ENCODE measurements at regions not wholly inside any gene's neighbourhood (a gene's known extent, or its start where the extent isn't known, plus 50 kb on each side); places are given as distances from the start of the nearest gene placed in this dataset.

DNA sequence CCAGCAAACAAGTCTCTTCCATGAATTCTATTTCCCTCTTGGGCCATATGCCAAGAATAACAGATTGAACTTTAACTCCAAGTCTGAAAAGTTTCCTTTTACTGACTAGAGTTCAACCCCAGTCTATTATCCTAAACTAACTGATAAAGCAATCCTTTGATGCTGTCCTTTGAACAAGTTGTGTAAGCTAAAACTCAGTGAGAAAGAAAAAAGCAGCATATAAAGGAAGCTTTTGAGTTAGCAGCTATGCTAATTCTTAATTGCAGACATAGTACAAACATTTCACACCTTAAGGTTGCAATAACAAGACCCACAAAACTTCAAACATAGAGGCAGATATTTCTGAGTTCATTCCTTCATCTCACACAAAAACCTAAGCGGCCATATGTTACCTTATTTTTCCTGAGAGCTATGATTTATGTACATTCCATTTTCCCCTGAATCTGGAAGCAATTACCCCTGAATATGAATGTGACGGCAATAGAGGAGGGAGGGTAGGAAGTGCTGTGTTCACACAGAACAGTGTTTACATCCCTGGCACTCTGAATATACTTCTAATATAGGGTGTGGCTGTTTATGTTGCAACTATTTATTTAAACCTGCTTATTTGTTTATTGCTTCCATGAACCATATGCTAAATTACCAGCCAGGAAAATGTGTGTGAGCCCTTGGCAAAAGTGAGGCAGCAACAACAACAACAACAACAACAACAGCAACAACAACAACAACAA lies 180.6 kb downstream of the IRS1 start (continued):
- TF ChIP-seq, protein P1, sequence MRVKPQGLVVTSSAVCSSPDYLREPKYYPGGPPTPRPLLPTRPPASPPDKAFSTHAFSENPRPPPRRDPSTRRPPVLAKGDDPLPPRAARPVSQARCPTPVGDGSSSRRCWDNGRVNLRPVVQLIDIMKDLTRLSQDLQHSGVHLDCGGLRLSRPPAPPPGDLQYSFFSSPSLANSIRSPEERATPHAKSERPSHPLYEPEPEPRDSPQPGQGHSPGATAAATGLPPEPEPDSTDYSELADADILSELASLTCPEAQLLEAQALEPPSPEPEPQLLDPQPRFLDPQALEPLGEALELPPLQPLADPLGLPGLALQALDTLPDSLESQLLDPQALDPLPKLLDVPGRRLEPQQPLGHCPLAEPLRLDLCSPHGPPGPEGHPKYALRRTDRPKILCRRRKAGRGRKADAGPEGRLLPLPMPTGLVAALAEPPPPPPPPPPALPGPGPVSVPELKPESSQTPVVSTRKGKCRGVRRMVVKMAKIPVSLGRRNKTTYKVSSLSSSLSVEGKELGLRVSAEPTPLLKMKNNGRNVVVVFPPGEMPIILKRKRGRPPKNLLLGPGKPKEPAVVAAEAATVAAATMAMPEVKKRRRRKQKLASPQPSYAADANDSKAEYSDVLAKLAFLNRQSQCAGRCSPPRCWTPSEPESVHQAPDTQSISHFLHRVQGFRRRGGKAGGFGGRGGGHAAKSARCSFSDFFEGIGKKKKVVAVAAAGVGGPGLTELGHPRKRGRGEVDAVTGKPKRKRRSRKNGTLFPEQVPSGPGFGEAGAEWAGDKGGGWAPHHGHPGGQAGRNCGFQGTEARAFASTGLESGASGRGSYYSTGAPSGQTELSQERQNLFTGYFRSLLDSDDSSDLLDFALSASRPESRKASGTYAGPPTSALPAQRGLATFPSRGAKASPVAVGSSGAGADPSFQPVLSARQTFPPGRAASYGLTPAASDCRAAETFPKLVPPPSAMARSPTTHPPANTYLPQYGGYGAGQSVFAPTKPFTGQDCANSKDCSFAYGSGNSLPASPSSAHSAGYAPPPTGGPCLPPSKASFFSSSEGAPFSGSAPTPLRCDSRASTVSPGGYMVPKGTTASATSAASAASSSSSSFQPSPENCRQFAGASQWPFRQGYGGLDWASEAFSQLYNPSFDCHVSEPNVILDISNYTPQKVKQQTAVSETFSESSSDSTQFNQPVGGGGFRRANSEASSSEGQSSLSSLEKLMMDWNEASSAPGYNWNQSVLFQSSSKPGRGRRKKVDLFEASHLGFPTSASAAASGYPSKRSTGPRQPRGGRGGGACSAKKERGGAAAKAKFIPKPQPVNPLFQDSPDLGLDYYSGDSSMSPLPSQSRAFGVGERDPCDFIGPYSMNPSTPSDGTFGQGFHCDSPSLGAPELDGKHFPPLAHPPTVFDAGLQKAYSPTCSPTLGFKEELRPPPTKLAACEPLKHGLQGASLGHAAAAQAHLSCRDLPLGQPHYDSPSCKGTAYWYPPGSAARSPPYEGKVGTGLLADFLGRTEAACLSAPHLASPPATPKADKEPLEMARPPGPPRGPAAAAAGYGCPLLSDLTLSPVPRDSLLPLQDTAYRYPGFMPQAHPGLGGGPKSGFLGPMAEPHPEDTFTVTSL (CRISPR knock-in tag; IDR thresholded peaks at IDR 0.05; ENCODE audit: borderline replicate concordance), result peak; percentile 99
- TF ChIP-seq, protein P2, sequence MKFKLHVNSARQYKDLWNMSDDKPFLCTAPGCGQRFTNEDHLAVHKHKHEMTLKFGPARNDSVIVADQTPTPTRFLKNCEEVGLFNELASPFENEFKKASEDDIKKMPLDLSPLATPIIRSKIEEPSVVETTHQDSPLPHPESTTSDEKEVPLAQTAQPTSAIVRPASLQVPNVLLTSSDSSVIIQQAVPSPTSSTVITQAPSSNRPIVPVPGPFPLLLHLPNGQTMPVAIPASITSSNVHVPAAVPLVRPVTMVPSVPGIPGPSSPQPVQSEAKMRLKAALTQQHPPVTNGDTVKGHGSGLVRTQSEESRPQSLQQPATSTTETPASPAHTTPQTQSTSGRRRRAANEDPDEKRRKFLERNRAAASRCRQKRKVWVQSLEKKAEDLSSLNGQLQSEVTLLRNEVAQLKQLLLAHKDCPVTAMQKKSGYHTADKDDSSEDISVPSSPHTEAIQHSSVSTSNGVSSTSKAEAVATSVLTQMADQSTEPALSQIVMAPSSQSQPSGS (CRISPR knock-in tag; IDR thresholded peaks at IDR 0.05), result peak; percentile 89
- TF ChIP-seq JARID2 (CRISPR knock-in tag; IDR thresholded peaks at IDR 0.05; ENCODE audit: insufficient replicate concordance) (no peak), ZNF552 (CRISPR knock-in tag; IDR thresholded peaks at IDR 0.05; ENCODE audit: borderline replicate concordance) (no peak), TOPORS (CRISPR knock-in tag; IDR thresholded peaks at IDR 0.05) (peak; percentile 73; the same call in 1 of the 2 replicates), ZNF207 (IDR thresholded peaks at IDR 0.05; ENCODE audit: borderline replicate concordance) (no peak), GFI1 (CRISPR knock-in tag; IDR thresholded peaks at IDR 0.05; ENCODE audit: borderline replicate concordance) (peak; percentile 91), NKX3-1 (CRISPR knock-in tag; IDR thresholded peaks at IDR 0.05) (peak; percentile 67), ZNF768 (CRISPR knock-in tag; IDR thresholded peaks at IDR 0.05) (no peak)
- TF ChIP-seq, protein P3, sequence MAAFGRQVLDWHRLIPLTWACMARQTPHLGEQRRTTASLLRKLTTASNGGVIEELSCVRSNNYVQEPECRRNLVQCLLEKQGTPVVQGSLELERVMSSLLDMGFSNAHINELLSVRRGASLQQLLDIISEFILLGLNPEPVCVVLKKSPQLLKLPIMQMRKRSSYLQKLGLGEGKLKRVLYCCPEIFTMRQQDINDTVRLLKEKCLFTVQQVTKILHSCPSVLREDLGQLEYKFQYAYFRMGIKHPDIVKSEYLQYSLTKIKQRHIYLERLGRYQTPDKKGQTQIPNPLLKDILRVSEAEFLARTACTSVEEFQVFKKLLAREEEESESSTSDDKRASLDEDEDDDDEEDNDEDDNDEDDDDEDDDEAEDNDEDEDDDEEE (CRISPR knock-in tag; IDR thresholded peaks at IDR 0.05), result no peak
- TF ChIP-seq, protein P4, sequence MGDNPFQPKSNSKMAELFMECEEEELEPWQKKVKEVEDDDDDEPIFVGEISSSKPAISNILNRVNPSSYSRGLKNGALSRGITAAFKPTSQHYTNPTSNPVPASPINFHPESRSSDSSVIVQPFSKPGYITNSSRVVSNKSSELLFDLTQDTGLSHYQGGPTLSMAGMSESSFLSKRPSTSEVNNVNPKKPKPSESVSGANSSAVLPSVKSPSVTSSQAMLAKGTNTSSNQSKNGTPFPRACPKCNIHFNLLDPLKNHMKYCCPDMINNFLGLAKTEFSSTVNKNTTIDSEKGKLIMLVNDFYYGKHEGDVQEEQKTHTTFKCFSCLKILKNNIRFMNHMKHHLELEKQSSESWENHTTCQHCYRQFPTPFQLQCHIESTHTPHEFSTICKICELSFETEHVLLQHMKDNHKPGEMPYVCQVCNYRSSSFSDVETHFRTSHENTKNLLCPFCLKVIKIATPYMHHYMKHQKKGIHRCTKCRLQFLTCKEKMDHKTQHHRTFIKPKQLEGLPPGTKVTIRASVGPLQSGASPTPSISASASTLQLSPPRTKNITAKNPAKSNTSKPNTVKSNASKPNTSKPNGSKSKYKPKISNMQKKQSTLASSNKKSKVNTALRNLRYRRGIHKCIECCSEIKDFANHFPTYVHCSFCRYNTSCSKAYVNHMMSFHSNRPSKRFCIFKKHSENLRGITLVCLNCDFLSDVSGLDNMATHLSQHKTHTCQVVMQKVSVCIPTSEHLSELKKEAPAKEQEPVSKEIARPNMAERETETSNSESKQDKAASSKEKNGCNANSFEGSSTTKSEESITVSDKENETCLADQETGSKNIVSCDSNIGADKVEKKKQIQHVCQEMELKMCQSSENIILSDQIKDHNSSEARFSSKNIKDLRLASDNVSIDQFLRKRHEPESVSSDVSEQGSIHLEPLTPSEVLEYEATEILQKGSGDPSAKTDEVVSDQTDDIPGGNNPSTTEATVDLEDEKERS (CRISPR knock-in tag; IDR thresholded peaks at IDR 0.05), result peak; percentile 99
- TF ChIP-seq, protein P5, sequence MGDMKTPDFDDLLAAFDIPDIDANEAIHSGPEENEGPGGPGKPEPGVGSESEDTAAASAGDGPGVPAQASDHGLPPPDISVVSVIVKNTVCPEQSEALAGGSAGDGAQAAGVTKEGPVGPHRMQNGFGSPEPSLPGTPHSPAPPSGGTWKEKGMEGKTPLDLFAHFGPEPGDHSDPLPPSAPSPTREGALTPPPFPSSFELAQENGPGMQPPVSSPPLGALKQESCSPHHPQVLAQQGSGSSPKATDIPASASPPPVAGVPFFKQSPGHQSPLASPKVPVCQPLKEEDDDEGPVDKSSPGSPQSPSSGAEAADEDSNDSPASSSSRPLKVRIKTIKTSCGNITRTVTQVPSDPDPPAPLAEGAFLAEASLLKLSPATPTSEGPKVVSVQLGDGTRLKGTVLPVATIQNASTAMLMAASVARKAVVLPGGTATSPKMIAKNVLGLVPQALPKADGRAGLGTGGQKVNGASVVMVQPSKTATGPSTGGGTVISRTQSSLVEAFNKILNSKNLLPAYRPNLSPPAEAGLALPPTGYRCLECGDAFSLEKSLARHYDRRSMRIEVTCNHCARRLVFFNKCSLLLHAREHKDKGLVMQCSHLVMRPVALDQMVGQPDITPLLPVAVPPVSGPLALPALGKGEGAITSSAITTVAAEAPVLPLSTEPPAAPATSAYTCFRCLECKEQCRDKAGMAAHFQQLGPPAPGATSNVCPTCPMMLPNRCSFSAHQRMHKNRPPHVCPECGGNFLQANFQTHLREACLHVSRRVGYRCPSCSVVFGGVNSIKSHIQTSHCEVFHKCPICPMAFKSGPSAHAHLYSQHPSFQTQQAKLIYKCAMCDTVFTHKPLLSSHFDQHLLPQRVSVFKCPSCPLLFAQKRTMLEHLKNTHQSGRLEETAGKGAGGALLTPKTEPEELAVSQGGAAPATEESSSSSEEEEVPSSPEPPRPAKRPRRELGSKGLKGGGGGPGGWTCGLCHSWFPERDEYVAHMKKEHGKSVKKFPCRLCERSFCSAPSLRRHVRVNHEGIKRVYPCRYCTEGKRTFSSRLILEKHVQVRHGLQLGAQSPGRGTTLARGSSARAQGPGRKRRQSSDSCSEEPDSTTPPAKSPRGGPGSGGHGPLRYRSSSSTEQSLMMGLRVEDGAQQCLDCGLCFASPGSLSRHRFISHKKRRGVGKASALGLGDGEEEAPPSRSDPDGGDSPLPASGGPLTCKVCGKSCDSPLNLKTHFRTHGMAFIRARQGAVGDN (CRISPR knock-in tag; IDR thresholded peaks at IDR 0.05), result no peak
